Astrocyte of the spinal cord (primary cell): ENCODE measurements at regions not wholly inside any gene's neighbourhood (a gene's known extent, or its start where the extent isn't known, plus 50 kb on each side); places are given as distances from the start of the nearest gene placed in this dataset.
A peak's percentile ranks its signal among the peaks of the same experiment; 100 is the strongest.

Experiments used
- DNase-seq: peaks from one replicate; pipeline ENCODE4 v3.0.0; 2011; ENCODE audit warnings: low read depth, low spot score
- H3K4me3 ChIP-seq: 2 replicates; pipeline ENCODE4 v1.5.1; 2011; ENCODE audit warnings: low read depth, mild to moderate bottlenecking, low read length, moderate library complexity
- CTCF ChIP-seq: IDR thresholded peaks from 2 replicates; pipeline ENCODE4 v1.5.1; 2012; ENCODE audit warnings: low read depth, mild to moderate bottlenecking, low read length, inconsistent platforms
- in situ Hi-C: cut with HindIII; loops from 2 replicates; pipeline ENCODE4 v1.10.0; 2017; ENCODE audit warnings: low sequenced_read_pairs

DNA sequence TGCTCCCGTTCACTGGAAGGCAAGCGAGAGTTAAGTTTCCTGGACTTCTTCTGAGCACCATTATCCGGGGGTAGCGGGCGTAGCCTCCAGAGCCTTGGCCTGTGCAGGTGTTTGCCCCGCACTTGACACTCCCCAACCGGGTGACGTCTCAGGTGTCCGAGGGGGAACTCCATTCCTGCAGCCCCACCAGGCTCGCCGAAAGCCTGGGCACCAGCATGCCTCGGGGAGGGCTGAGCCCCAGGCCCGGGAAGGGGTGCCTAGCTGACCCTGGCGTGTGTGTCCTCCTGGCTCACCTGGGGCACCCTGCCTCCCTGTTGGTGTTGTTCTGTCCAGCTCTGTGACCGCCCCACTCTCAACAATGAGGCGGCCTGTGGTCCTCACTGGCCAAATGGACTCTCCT lies 109.4 kb upstream of the GPR26 start:
- DNase-seq, result no peak
- TF ChIP-seq CTCF, result no peak
- in situ Hi-C loops, result no loop called here
- no peak overlapping the region for H3K4me3 ChIP-seq

- TF ChIP-seq CTCF, result no peak
- no peak for DNase-seq
- in situ Hi-C loops, result no loop called here
- H3K4me3 ChIP-seq, result no peak overlapping the region
Observed at GRCh38 chr10:123557366-123558108, 108.6 kb upstream of the GPR26 start.

- no peak for TF ChIP-seq CTCF
- DNase-seq, result no peak
- no peak overlapping the region for H3K4me3 ChIP-seq
- in situ Hi-C loops, result no loop called here
Observed at GRCh38 chr10:123558651-123559050, 107.5 kb upstream of the GPR26 start.

DNA sequence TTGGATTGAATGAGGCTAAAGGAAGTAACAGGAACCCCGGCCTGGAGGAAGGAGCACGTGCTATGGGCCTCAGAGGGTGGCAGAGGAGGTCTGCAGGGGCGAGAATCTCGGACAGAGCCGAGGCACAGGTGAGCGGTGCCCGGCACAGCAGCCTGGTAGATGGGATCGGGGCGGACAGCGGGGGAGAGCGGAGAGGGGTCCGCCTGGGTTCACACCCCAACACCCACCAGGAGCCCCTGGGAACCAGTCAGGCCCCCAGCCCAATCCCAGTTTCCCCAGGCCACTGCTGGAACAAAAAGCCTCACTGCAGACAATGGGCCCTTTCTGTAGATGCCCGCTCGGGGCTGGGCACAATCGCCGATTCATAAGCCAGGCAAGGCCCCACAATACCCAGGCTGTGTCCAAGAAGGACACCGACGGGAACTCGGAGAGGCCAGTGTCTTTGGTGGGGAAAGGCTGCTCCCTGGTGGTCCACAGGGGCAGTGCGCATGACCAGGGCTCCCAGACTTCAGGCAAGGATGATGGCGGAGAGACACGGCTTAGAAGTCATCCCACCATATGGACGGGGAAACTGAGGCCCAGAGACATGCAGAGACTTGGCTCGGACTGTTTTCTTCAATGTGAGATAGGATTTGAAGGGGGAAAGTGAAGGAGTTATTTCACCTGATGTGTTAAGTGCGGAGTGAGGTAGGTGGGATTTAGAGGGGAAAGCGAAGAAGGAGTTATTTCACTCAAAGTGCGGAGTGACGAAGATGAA lies 106.9 kb upstream of the GPR26 start:
- peak; percentile 48 for DNase-seq
- TF ChIP-seq CTCF, result peak; percentile 95
- in situ Hi-C loops, result no loop called here
- no peak overlapping the region for H3K4me3 ChIP-seq

DNA sequence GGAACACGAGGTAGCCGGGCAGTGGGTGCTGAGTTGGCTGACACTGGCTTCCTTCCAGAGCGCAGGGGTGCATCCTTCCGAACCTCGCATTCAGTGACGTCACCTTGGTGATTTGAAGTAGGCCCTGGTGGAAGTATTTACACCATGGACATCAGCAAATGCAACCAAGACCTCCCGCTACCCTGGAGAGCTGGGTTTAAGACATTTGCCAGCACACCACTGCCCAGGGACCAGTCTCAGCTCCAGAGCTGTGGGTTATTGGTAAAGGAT lies 106.4 kb upstream of the GPR26 start:
- DNase-seq, result no peak
- TF ChIP-seq CTCF, result no peak
- in situ Hi-C loops, result no loop called here
- no peak overlapping the region for H3K4me3 ChIP-seq

DNA sequence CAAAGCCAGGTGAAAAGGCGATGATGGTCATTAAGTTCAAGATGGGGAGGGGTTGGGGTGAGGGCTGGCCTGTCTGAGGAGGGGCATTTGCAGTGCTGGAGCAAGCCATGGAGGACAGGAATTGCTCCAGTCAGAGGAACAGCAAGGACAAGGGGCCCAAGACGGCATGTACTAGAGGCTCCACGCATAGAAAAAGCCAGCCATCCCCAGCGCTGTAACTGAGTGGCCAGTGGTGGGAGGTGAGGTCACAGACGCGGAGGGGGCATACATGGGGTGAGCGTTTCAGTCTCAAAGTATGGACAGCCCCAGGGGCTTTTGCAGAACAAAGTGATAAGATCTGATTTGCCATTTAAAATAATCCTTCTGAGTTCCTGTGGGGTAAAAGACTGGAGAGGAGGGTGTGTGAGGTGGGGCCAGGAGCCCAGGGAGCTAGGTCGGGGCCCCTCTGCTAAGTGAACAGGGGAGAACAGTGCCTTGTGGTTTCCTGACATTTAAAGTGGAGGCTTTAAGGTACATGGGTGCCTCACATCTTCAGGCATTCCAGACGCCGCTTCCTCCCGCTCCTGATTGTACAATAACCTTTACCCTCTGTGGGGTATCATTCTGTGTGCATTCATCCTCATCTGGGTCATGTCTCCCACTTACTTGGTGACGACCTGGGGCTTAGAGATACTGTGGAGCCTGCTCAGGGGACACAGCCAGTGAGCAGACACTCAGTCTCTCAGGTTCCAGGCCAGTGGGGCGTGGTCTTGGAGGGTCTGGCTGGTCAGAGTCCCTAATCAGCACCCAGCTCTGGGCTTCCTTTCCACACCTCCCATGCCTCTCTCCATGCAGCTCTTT lies 105.6 kb upstream of the GPR26 start:
- no peak overlapping the region for H3K4me3 ChIP-seq
- DNase-seq, result no peak
- in situ Hi-C loops, result no loop called here
- TF ChIP-seq CTCF, result no peak
